ENCODE measurements at regions not wholly inside any gene's neighbourhood (a gene's known extent, or its start where the extent isn't known, plus 50 kb on each side); places are given as distances from the start of the nearest gene placed in this dataset.

- TF ChIP-seq CTCF (IDR thresholded peaks at IDR 0.05; ENCODE audit: insufficient read depth, low read depth, low read length) (no peak), EZH2 (IDR thresholded peaks at IDR 0.05; ENCODE audit: insufficient read depth, low read length) (no peak)
These were observed 263.1 kb downstream of the TNS1 start for GRCh38 chr2:217739741-217740140.
